ENCODE measurements at regions not wholly inside any gene's neighbourhood (a gene's known extent, or its start where the extent isn't known, plus 50 kb on each side); places are given as distances from the start of the nearest gene placed in this dataset.

GRCh38 chr13:74919914-74920313 is 562.1 kb downstream of the TBC1D4 start:
- no peak for DNase-seq (ENCODE audit: extremely low read depth, low read depth)
- no peak for TF ChIP-seq CTCF (IDR thresholded peaks at IDR 0.05; ENCODE audit: low read depth, low read length)

- TF ChIP-seq CTCF (IDR thresholded peaks at IDR 0.05; ENCODE audit: low read depth, low read length): no peak
These were observed 569.1 kb downstream of the TBC1D4 start for GRCh38 chr13:74912898-74913297.

GRCh38 chr13:74910415-74910814 is 571.6 kb downstream of the TBC1D4 start:
- TF ChIP-seq CTCF (IDR thresholded peaks at IDR 0.05; ENCODE audit: low read depth, low read length): no peak
- DNase-seq (ENCODE audit: extremely low read depth, low read depth): no peak

More at GRCh38 chr13:74912898-74913297, 569.1 kb downstream of the TBC1D4 start:
- no peak for DNase-seq (ENCODE audit: extremely low read depth, low read depth)

- no peak for DNase-seq (ENCODE audit: extremely low read depth, low read depth)
- no peak for TF ChIP-seq CTCF (IDR thresholded peaks at IDR 0.05; ENCODE audit: low read depth, low read length)
These were observed 574.2 kb downstream of the TBC1D4 start for GRCh38 chr13:74907788-74908187.

GRCh38 chr13:74904556-74904955 is 577.4 kb downstream of the TBC1D4 start:
- DNase-seq (ENCODE audit: extremely low read depth, low read depth): no peak
- no peak for TF ChIP-seq CTCF (IDR thresholded peaks at IDR 0.05; ENCODE audit: low read depth, low read length)

- no peak for DNase-seq (ENCODE audit: extremely low read depth, low read depth)
- no peak for TF ChIP-seq CTCF (IDR thresholded peaks at IDR 0.05; ENCODE audit: low read depth, low read length)
These were observed 586.8 kb downstream of the TBC1D4 start for GRCh38 chr13:74895042-74895796.

- DNase-seq (ENCODE audit: extremely low read depth, low read depth): no peak
- TF ChIP-seq CTCF (IDR thresholded peaks at IDR 0.05; ENCODE audit: low read depth, low read length): no peak
These were observed 589.9 kb downstream of the TBC1D4 start for GRCh38 chr13:74892096-74892495.

Measured in AG09319 (cell line).